Pancreas (tissue), 10 donors: ENCODE measurements at regions not wholly inside any gene's neighbourhood (a gene's known extent, or its start where the extent isn't known, plus 50 kb on each side); places are given as distances from the start of the nearest gene placed in this dataset.

Experiments
- ATAC-seq, 4 donors: fragments of 200-7000 bp; cut with Tn5 transposase; one replicate each; pipeline versions ENCODE4 v1.8.0 to v1.9.1; 2020; ENCODE audit warnings: mild to moderate bottlenecking in 4 of 4, moderate library complexity in 4 of 4
- DNase-seq, 6 donors: peaks; one replicate each; pipeline ENCODE4 v3.0.0-alpha.2; 2020
- FAIRE-seq: peaks from 2 replicates; lab custom pipeline; 2012; peaks lifted over from hg19 to GRCh38; lab: Jason Lieb, UNC
- H3K27ac ChIP-seq, 4 donors: fragments of 200-600 bp; sonication (generic); 1 replicate in 3 of 4; 2 replicates in 1 of 4; pipeline versions ENCODE4 v1.5.0 to v1.8.0; 2020
- H3K27me3 ChIP-seq, 4 donors: fragments of 200-600 bp; one replicate each; pipeline ENCODE4 v1.8.0; 2021
- H3K36me3 ChIP-seq, 3 donors: fragments of 200-600 bp; sonication (generic) in 1 of 3; one replicate each; pipeline versions ENCODE4 v1.5.0 to v1.8.0; 2020 to 2021
- H3K4me1 ChIP-seq, 3 donors: fragments of 200-600 bp; one replicate each; pipeline ENCODE4 v1.8.0; 2021
- H3K4me3 ChIP-seq, 4 donors: fragments of 200-600 bp; sonication (generic) in 2 of 4; one replicate each; pipeline versions ENCODE4 v1.5.0 to v1.8.0; 2020 to 2021
- H3K9me3 ChIP-seq, 4 donors: fragments of 200-600 bp; one replicate each; pipeline ENCODE4 v1.8.0; 2021
- WGBS, 2 donors: extraction: QIAGEN DNeasy Blood & Tissue Kit; methylation state at CpG; one replicate each; pipeline ENCODE4 v1.1.7; 2013; 5-methylcytosine and 5-hydroxymethylcytosine counted together
- intact Hi-C, 3 donors: fragments of 100-400 bp; cut with DNase I; formaldehyde crosslinking; loops; one replicate each; pipeline versions ENCODE4 v1.11.1 to v1.14.2; 2022
- TF ChIP-seq, protein P1 (sequence below), 4 donors: fragments of 200-600 bp; sonication (generic) in 3 of 4; IDR thresholded peaks; one replicate each; pipeline versions ENCODE4 v1.5.0 to v1.8.0; 2021; ENCODE audit warnings: antibody characterized with exemption in 4 of 4
- donor health status: healthy with polysubstance abuse.
- donor health status: DM: no; HTN: no; CAD: no; lungs with moderate emphysema.
- donor health status: DM: no; HTN: no; CAD: no.
- donor health status: control.
- donor health status: control.
- donor health status: Bipolar disorder and iron deficiency.
- donor health status: DM: yes; HTN: yes; CAD: no.
- donor health status: DM: no; HTN: no; CAD: no.
- donor health status: DM: no; HTN: no; CAD: no.
- donor health status: DM: yes; HTN: yes; CAD: no.

DNA sequence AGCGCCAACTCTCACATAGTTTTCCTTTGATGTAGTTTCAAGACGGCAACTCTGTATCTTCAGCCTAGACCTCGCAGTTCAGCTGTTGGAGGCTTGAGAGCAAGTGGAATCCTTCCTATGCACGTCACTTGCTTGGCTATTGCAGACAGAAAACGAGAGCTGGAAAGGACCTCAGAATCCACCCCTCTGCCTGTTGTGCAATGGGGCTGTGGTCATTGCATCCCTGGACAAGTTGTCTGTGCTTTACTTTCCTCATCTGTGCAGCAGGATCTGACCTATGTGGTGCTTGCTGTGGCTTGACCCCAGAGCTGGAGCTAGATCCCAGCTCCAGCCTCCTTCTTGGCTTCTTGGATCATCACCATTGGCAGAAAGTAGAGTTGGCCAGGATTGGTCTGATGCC is 50.0 kb upstream of the IGSF21 start:
- H3K27me3 ChIP-seq = no peaks in the 10 kb centered on the region
- ATAC-seq = no peak
- H3K9me3 ChIP-seq = no peaks in the 10 kb centered on the region
- no peak for DNase-seq
- H3K4me3 ChIP-seq = no peak overlapping the region
- intact Hi-C loops = no loop called here
- H3K4me1 ChIP-seq = no peaks in the 10 kb centered on the region
- H3K36me3 ChIP-seq = no peaks in the 10 kb centered on the region
- TF ChIP-seq, protein P1, sequence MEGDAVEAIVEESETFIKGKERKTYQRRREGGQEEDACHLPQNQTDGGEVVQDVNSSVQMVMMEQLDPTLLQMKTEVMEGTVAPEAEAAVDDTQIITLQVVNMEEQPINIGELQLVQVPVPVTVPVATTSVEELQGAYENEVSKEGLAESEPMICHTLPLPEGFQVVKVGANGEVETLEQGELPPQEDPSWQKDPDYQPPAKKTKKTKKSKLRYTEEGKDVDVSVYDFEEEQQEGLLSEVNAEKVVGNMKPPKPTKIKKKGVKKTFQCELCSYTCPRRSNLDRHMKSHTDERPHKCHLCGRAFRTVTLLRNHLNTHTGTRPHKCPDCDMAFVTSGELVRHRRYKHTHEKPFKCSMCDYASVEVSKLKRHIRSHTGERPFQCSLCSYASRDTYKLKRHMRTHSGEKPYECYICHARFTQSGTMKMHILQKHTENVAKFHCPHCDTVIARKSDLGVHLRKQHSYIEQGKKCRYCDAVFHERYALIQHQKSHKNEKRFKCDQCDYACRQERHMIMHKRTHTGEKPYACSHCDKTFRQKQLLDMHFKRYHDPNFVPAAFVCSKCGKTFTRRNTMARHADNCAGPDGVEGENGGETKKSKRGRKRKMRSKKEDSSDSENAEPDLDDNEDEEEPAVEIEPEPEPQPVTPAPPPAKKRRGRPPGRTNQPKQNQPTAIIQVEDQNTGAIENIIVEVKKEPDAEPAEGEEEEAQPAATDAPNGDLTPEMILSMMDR (IDR thresholded peaks at IDR 0.05) = no peak
- WGBS, 2 donors = 50 to 60% methylated on average over 5 of the region's 5 CpGs
- H3K27ac ChIP-seq = no peak overlapping the region
- no peak for FAIRE-seq
